AG04450 (cell line): ENCODE measurements at regions not wholly inside any gene's neighbourhood (a gene's known extent, or its start where the extent isn't known, plus 50 kb on each side); places are given as distances from the start of the nearest gene placed in this dataset.

Experiments used
- CTCF ChIA-PET: fragments of 300-600, 350-600 bp; formaldehyde crosslinking; extraction: SDS; loops from one replicate; lab custom pipeline; 2022; ENCODE audit warnings: antibody characterized with exemption, inconsistent platforms; lab: Charles Lee
- POLR2A ChIA-PET: fragments of 350-600 bp; formaldehyde crosslinking; extraction: SDS; loops from one replicate; lab custom pipeline; 2021; ENCODE audit warnings: antibody characterized with exemption, inconsistent platforms; lab: Yijun Ruan, JAX
- DNase-seq: peaks from one replicate; pipeline ENCODE4 v3.0.0-alpha.2; 2011; ENCODE audit warnings: low read depth, low spot score
- H3K27ac ChIP-seq: one replicate; pipeline ENCODE4 v1.5.1; 2012; ENCODE audit warnings: low read depth, low read length, control low read depth
- H3K27me3 ChIP-seq: one replicate; pipeline ENCODE4 v1.6.0; 2012; ENCODE audit warnings: low read length; ENCODE audit not compliant: control insufficient read depth, insufficient read depth
- H3K4me3 ChIP-seq: 2 replicates; pipeline ENCODE4 v1.5.1; 2011; ENCODE audit warnings: mild to moderate bottlenecking, low read depth, low read length, control low read depth
- H3K9me3 ChIP-seq: 2 replicates; pipeline ENCODE4 v1.5.1; 2012; ENCODE audit warnings: low read length; ENCODE audit not compliant: control insufficient read depth, insufficient read depth
- TF ChIP-seq, protein P1 (sequence below): IDR thresholded peaks from 2 replicates; pipeline ENCODE4 v1.5.1; 2011; ENCODE audit warnings: low read depth, low read length, control low read depth, inconsistent platforms

GRCh38 chr10:125373546-125373945 lies 213.2 kb upstream of the CTBP2 start:
- Histone ChIP-seq H3K27ac (no peak overlapping the region), H3K27me3 (peaks cover 2% of the 10 kb centered on the region), H3K4me3 (no peak overlapping the region), H3K9me3 (peaks cover 2% of the 10 kb centered on the region; the same call in 1 of the 2 replicates)
- no peak for DNase-seq
- TF ChIP-seq, protein P1, sequence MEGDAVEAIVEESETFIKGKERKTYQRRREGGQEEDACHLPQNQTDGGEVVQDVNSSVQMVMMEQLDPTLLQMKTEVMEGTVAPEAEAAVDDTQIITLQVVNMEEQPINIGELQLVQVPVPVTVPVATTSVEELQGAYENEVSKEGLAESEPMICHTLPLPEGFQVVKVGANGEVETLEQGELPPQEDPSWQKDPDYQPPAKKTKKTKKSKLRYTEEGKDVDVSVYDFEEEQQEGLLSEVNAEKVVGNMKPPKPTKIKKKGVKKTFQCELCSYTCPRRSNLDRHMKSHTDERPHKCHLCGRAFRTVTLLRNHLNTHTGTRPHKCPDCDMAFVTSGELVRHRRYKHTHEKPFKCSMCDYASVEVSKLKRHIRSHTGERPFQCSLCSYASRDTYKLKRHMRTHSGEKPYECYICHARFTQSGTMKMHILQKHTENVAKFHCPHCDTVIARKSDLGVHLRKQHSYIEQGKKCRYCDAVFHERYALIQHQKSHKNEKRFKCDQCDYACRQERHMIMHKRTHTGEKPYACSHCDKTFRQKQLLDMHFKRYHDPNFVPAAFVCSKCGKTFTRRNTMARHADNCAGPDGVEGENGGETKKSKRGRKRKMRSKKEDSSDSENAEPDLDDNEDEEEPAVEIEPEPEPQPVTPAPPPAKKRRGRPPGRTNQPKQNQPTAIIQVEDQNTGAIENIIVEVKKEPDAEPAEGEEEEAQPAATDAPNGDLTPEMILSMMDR: no peak
- CTCF ChIA-PET: no interaction called here
- POLR2A ChIA-PET: no interaction called here

- H3K4me3 ChIP-seq: no peak overlapping the region
- CTCF ChIA-PET: no interaction called here
- POLR2A ChIA-PET: no interaction called here
- DNase-seq: no peak
- peaks cover 2% of the 10 kb centered on the region; the same call in 1 of the 2 replicates for H3K9me3 ChIP-seq
- no peak overlapping the region for H3K27ac ChIP-seq
- H3K27me3 ChIP-seq: peaks cover 2% of the 10 kb centered on the region
- TF ChIP-seq, protein P1: no peak
These were observed 210.2 kb upstream of the CTBP2 start for GRCh38 chr10:125370578-125370977.

DNA sequence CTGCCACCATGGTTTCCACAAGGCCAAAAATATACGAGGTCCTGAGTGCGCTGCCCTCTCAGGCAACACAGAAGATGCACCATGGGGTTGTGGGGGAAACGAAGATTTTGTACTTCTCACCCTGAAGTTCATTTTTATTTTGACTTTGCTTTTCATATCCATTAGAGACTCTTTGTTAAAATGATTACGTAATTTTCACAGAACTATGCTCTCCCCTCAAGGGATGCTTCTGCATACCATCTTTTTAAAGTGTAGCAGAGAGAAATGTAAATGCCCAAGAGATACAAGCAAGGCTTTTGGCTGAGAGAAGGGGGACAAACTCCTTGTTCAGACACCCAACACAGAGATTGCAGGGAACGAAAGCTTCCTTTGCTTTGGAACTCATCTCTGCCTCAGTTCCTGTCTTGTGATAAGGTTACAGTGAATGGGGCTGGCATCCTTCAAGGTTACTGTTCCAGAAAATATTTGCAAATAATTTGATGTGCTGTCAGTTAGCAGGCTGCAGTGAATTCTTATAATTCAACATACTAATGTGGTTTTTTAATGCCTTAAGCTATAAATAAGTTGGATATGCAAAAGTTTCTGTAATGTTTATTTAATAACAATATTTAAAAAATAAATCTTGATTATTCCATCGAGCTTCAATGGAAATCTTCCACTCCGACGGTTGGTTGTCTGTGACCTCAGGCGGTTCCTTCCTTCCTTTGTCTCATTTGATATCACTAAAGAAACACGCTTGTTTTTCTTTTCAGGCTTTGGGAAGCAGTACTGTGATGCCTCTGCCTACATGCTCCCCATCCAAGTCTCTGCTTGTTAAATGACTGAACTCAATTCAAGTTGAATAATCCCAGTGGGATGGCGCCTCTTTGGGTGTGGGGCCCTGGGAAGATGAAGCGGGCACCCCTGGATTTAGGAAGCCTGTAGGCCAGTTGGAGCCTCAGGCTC lies 209.3 kb upstream of the CTBP2 start:
- no peak for DNase-seq
- POLR2A ChIA-PET: no interaction called here
- Histone ChIP-seq H3K4me3 (no peak overlapping the region), H3K27me3 (peaks cover 2% of the 10 kb centered on the region), H3K9me3 (peaks cover 2% of the 10 kb centered on the region; the same call in 1 of the 2 replicates), H3K27ac (no peak overlapping the region)
- TF ChIP-seq, protein P1: no peak
- CTCF ChIA-PET: no interaction called here

GRCh38 chr10:125368146-125368545 lies 207.8 kb upstream of the CTBP2 start:
- Histone ChIP-seq H3K27ac (no peak overlapping the region), H3K27me3 (peaks cover 2% of the 10 kb centered on the region), H3K9me3 (peaks cover 2% of the 10 kb centered on the region; the same call in 1 of the 2 replicates), H3K4me3 (no peak overlapping the region)
- DNase-seq: no peak
- TF ChIP-seq, protein P1: no peak
- ChIA-PET POLR2A (no interaction called here), CTCF (no interaction called here)

DNA sequence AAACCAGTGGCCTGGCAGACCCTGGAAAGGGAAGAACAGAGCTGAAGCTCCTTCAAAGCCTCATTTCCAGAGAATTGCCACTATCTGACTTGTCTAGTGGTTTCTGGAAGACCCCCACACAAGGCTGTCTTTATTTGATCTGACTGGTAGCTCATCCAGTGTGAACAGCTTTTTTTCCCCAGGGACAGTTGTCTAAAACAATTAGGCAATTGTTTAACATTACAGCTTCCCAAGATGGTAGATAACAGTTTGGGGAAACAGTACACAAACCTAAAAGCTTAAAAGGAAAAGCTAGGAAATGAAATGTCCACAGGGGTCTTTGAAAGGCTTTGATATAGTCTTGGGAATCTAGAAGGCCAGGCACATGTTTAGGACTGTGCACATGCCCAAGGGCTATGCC lies 203.4 kb upstream of the CTBP2 start:
- H3K4me3 ChIP-seq: no peak overlapping the region
- no peak for DNase-seq
- TF ChIP-seq, protein P1: no peak
- no peaks in the 10 kb centered on the region for H3K9me3 ChIP-seq
- H3K27me3 ChIP-seq: no peaks in the 10 kb centered on the region
- ChIA-PET CTCF (no interaction called here), POLR2A (no interaction called here)
- no peak overlapping the region for H3K27ac ChIP-seq
